ENCODE measurements at regions not wholly inside any gene's neighbourhood (a gene's known extent, or its start where the extent isn't known, plus 50 kb on each side); places are given as distances from the start of the nearest gene placed in this dataset.

DNA sequence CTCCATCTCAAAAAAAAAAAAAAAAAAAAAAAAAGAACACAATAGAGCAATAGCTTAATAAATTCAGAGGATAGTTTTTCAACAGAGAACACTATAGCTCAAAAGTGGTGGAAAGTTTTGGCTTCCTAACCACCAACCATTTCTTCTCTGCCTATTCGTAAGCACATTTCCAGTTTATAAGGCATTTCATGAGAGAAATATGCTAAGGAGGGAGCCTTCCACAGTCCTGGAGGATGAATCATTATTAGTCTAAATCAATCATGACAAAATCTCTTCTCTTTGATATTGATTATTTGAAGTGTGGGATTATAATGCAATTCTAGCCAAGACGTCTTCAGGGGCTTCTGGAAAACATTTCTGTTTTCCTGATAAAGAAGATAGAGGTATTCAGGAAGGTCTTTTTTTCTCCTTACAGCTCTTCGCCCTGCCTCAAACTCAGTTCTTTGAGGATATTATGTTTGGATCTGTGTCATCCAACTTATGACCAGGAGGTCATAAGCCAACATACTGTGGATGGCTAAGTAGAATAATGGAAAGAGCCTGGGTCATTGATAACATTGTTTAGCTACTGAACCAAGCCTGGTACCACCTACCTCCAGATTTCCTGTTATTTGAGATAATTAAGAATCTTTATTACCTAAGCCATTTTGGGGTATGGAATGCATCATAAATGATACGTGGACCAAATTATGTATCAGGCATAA lies 207.3 kb downstream of the TRIB2 start:
- TF ChIP-seq, protein P1, sequence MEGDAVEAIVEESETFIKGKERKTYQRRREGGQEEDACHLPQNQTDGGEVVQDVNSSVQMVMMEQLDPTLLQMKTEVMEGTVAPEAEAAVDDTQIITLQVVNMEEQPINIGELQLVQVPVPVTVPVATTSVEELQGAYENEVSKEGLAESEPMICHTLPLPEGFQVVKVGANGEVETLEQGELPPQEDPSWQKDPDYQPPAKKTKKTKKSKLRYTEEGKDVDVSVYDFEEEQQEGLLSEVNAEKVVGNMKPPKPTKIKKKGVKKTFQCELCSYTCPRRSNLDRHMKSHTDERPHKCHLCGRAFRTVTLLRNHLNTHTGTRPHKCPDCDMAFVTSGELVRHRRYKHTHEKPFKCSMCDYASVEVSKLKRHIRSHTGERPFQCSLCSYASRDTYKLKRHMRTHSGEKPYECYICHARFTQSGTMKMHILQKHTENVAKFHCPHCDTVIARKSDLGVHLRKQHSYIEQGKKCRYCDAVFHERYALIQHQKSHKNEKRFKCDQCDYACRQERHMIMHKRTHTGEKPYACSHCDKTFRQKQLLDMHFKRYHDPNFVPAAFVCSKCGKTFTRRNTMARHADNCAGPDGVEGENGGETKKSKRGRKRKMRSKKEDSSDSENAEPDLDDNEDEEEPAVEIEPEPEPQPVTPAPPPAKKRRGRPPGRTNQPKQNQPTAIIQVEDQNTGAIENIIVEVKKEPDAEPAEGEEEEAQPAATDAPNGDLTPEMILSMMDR (IDR thresholded peaks at IDR 0.05), result no peak
- no peak for TF ChIP-seq EP300 (IDR thresholded peaks at IDR 0.05)
